ENCODE measurements at regions not wholly inside any gene's neighbourhood (a gene's known extent, or its start where the extent isn't known, plus 50 kb on each side); places are given as distances from the start of the nearest gene placed in this dataset.

DNA sequence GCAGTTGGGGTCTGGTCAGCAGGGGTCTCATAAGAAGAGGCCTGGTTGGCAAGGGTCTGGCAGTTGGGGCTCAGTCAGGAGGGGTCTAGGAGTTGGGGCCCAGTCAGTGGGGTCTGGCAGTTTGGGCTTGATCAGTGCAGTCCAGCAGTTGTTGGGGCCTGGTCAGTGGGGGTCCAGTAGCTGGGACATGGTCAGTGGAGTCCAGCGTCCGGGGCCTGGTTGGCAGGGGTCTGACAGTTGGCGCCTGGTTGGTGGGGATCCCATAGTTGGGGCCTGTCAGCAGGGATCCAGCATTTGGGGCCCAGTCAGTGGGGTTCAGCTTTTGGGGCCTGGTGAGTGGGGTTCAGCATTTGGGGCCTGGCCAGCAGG lies 60.5 kb upstream of the TPM4 start:
- Histone ChIP-seq H3K4me3 (ENCODE audit: low read depth, low read length) (no peak overlapping the region), H3K9me3 (ENCODE audit: control insufficient read depth, insufficient read depth, low read depth, low read length) (no peaks in the 10 kb centered on the region)
- POLR2A ChIA-PET, result interaction anchor here (0.5 kb wide), 1 partner anchor 223 kb away, joined by 3 read pairs; no protein-coding TSS in a partner anchor

More for the DNA sequence above, 60.5 kb upstream of the TPM4 start:
- TF ChIP-seq ZNF391 (tag by site-specific recombination; IDR thresholded peaks at IDR 0.05; ENCODE audit: borderline replicate concordance, low read depth), result no peak
- no peak for TF ChIP-seq SALL2 (tag by site-specific recombination; IDR thresholded peaks at IDR 0.05; ENCODE audit: borderline replicate concordance)
- no peak for TF ChIP-seq ZNF280D (tag by site-specific recombination; IDR thresholded peaks at IDR 0.05)
- TF ChIP-seq ZNF785 (tag by site-specific recombination; IDR thresholded peaks at IDR 0.05), result no peak
- no peak for TF ChIP-seq KLF10 (tag by site-specific recombination; IDR thresholded peaks at IDR 0.05)
- TF ChIP-seq, protein P1, sequence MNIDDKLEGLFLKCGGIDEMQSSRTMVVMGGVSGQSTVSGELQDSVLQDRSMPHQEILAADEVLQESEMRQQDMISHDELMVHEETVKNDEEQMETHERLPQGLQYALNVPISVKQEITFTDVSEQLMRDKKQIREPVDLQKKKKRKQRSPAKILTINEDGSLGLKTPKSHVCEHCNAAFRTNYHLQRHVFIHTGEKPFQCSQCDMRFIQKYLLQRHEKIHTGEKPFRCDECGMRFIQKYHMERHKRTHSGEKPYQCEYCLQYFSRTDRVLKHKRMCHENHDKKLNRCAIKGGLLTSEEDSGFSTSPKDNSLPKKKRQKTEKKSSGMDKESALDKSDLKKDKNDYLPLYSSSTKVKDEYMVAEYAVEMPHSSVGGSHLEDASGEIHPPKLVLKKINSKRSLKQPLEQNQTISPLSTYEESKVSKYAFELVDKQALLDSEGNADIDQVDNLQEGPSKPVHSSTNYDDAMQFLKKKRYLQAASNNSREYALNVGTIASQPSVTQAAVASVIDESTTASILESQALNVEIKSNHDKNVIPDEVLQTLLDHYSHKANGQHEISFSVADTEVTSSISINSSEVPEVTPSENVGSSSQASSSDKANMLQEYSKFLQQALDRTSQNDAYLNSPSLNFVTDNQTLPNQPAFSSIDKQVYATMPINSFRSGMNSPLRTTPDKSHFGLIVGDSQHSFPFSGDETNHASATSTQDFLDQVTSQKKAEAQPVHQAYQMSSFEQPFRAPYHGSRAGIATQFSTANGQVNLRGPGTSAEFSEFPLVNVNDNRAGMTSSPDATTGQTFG (tag by site-specific recombination; IDR thresholded peaks at IDR 0.05; ENCODE audit: borderline replicate concordance), result no peak
- TF ChIP-seq, protein P2, sequence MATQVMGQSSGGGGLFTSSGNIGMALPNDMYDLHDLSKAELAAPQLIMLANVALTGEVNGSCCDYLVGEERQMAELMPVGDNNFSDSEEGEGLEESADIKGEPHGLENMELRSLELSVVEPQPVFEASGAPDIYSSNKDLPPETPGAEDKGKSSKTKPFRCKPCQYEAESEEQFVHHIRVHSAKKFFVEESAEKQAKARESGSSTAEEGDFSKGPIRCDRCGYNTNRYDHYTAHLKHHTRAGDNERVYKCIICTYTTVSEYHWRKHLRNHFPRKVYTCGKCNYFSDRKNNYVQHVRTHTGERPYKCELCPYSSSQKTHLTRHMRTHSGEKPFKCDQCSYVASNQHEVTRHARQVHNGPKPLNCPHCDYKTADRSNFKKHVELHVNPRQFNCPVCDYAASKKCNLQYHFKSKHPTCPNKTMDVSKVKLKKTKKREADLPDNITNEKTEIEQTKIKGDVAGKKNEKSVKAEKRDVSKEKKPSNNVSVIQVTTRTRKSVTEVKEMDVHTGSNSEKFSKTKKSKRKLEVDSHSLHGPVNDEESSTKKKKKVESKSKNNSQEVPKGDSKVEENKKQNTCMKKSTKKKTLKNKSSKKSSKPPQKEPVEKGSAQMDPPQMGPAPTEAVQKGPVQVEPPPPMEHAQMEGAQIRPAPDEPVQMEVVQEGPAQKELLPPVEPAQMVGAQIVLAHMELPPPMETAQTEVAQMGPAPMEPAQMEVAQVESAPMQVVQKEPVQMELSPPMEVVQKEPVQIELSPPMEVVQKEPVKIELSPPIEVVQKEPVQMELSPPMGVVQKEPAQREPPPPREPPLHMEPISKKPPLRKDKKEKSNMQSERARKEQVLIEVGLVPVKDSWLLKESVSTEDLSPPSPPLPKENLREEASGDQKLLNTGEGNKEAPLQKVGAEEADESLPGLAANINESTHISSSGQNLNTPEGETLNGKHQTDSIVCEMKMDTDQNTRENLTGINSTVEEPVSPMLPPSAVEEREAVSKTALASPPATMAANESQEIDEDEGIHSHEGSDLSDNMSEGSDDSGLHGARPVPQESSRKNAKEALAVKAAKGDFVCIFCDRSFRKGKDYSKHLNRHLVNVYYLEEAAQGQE (tag by site-specific recombination; IDR thresholded peaks at IDR 0.05), result no peak
- no peak for TF ChIP-seq CTCF (tag by site-specific recombination; IDR thresholded peaks at IDR 0.05)
- no peak for TF ChIP-seq ZNF843 (tag by site-specific recombination; IDR thresholded peaks at IDR 0.05)
- TF ChIP-seq ZNF23 (tag by site-specific recombination; IDR thresholded peaks at IDR 0.05; ENCODE audit: borderline replicate concordance), result no peak
- TF ChIP-seq ZNF521 (tag by site-specific recombination; IDR thresholded peaks at IDR 0.05), result no peak
- Histone ChIP-seq H3K4me1 (ENCODE audit: control insufficient read depth, insufficient read depth, low read length) (no peaks in the 10 kb centered on the region), H3K27ac (ENCODE audit: extremely low read depth, low read depth, low read length) (no peak overlapping the region), H3K36me3 (ENCODE audit: control insufficient read depth in 2 of 2, insufficient read depth in 1 of 2, low read length in 2 of 2) (no peaks in the 10 kb centered on the region)
- CTCF ChIA-PET, result interaction anchor here (0.6 to 0.7 kb wide), 2 partner anchors 115 to 382 kb away, joined by 3 to 4 read pairs; no protein-coding TSS in a partner anchor
